Gastrocnemius medialis (tissue), 4 donors: ENCODE measurements at regions not wholly inside any gene's neighbourhood (a gene's known extent, or its start where the extent isn't known, plus 50 kb on each side); places are given as distances from the start of the nearest gene placed in this dataset.

Source experiments
- CTCF ChIP-seq, 5 experiments: fragments of 450-650 bp in 3 of 5; fragments of 200-600 bp in 2 of 5; sonication (generic) in 2 of 5; IDR thresholded peaks in 4 of 5; conservative IDR thresholded peaks in 1 of 5; 1 replicate in 4 of 5; 2 replicates in 1 of 5; pipeline ENCODE4 v1.5.1; 2016 to 2019; ENCODE audit warnings: antibody characterized with exemption in 5 of 5, mild to moderate bottlenecking in 3 of 5, moderate library complexity in 3 of 5
- POLR2A ChIP-seq, 2 donors: fragments of 450-650 bp; IDR thresholded peaks; one replicate each; pipeline ENCODE4 v1.6.1; 2017; ENCODE audit warnings: antibody characterized with exemption in 2 of 2, mild to moderate bottlenecking in 2 of 2, moderate library complexity in 2 of 2

- TF ChIP-seq CTCF (IDR thresholded peaks at IDR 0.05 in 4 of 5, conservative IDR thresholded peaks at IDR 0.05 in 1 of 5) = no peak
- no peak for TF ChIP-seq POLR2A (IDR thresholded peaks at IDR 0.05)
Observed at GRCh38 chr1:232383455-232384123, 246.3 kb downstream of the SIPA1L2 start.
